GM12878 (cell line): ENCODE measurements at regions not wholly inside any gene's neighbourhood (a gene's known extent, or its start where the extent isn't known, plus 50 kb on each side); places are given as distances from the start of the nearest gene placed in this dataset.

Experiments used
- ATAC-seq: fragments of 200-7000 bp; cut with Tn5 transposase; 3 replicates; pipeline ENCODE4 v1.9.1; 2020; ENCODE audit warnings: mild to moderate bottlenecking, moderate library complexity
- BruUV-seq: library from RNA; stranded (reverse); fragments of 400-500 nt; replicated peaks from 2 replicates; lab custom pipeline; 2021; lab: Mats Ljungman, UMichigan
- CTCF ChIA-PET: fragments of 300-600 bp; sonication (Branson Sonifier 250); formaldehyde crosslinking; extraction: SDS; loops from one replicate; lab custom pipeline; 2021; ENCODE audit warnings: inconsistent platforms; lab: Yijun Ruan, JAX
- POLR2A ChIA-PET: fragments of 350-600 bp; formaldehyde crosslinking; extraction: SDS; loops from one replicate; lab custom pipeline; 2021; ENCODE audit warnings: inconsistent platforms; lab: Charles Lee
- RAD21 ChIA-PET: fragments of 300-600 bp; sonication (Branson Sonifier 250); formaldehyde crosslinking; loops from one replicate; lab custom pipeline; 2023; ENCODE audit warnings: antibody characterized with exemption; ENCODE audit not compliant: unreplicated experiment; lab: Charles Lee
- SMC1A ChIA-PET: fragments of 300-600 bp; sonication (Branson Sonifier 250); formaldehyde crosslinking; loops from one replicate; lab custom pipeline; 2023; ENCODE audit not compliant: unreplicated experiment, uncharacterized antibody; lab: Charles Lee
- DNase-seq: peaks from one replicate; pipeline ENCODE4 v3.0.0-alpha.2; 2011; ENCODE audit warnings: low read depth, low spot score
- FAIRE-seq: peaks from 3 replicates; lab custom pipeline; 2011; peaks lifted over from hg19 to GRCh38; lab: Jason Lieb, UNC
- H2AFZ ChIP-seq: 2 replicates; pipeline ENCODE4 v1.6.0; 2011; ENCODE audit warnings: low read depth, low read length, control low read depth; ENCODE audit not compliant: control insufficient read depth
- H3K27ac ChIP-seq: 2 replicates; pipeline ENCODE4 v1.5.1; 2011; ENCODE audit warnings: control low read depth; ENCODE audit not compliant: control insufficient read depth, insufficient read depth
- H3K27me3 ChIP-seq, 2 experiments: replicated peaks in 1 of 2; 2 replicates each; pipeline versions ENCODE4 v1.6.0 to v1.6.1; 2011; ENCODE audit warnings: low read length in 1 of 2; ENCODE audit not compliant: control insufficient read depth in 2 of 2, insufficient read depth in 2 of 2
- H3K36me3 ChIP-seq, 2 experiments: 2 replicates each; pipeline ENCODE4 v1.5.1; 2011; ENCODE audit warnings: low read length in 1 of 2; ENCODE audit not compliant: control insufficient read depth in 2 of 2, insufficient read depth in 2 of 2
- H3K4me1 ChIP-seq: 2 replicates; pipeline ENCODE4 v1.6.1; 2011; ENCODE audit warnings: mild to moderate bottlenecking, low read length, moderate library complexity, mixed read lengths; ENCODE audit not compliant: control insufficient read depth, insufficient read depth
- H3K4me2 ChIP-seq: 2 replicates; pipeline ENCODE4 v1.6.0; 2011; ENCODE audit warnings: control low read depth; ENCODE audit not compliant: control insufficient read depth, insufficient read depth
- H3K4me3 ChIP-seq: fragments of 200-600 bp; sonication (generic); 2 replicates; pipeline ENCODE4 v1.5.1; 2016
- H3K79me2 ChIP-seq: 2 replicates; pipeline ENCODE4 v1.6.0; 2011; ENCODE audit warnings: low read length; ENCODE audit not compliant: control insufficient read depth, insufficient read depth
- H3K9ac ChIP-seq: 2 replicates; pipeline ENCODE4 v1.8.0; 2011; ENCODE audit warnings: low read length, control low read depth, mixed read lengths; ENCODE audit not compliant: control insufficient read depth, insufficient read depth
- H3K9me3 ChIP-seq: replicated peaks from 3 replicates; pipeline ENCODE4 v1.5.1; 2011; ENCODE audit warnings: mild to moderate bottlenecking, low read length; ENCODE audit not compliant: control insufficient read depth, insufficient read depth
- H4K20me1 ChIP-seq: 2 replicates; pipeline ENCODE4 v1.6.0; 2011; ENCODE audit not compliant: control insufficient read depth, insufficient read depth
- CBX3 ChIP-seq: fragments of 200-600 bp; sonication (generic); IDR thresholded peaks from 2 replicates; pipeline ENCODE4 v1.6.1; 2016; ENCODE audit warnings: low read depth, borderline replicate concordance
- CREM ChIP-seq: IDR thresholded peaks from 2 replicates; pipeline ENCODE4 v1.6.1; 2014; ENCODE audit warnings: antibody characterized with exemption, low read depth
- HCFC1 ChIP-seq: fragments of 150-350 bp; IDR thresholded peaks from 2 replicates; pipeline ENCODE4 v1.6.1; 2014; ENCODE audit warnings: low read length
- MEF2A ChIP-seq: IDR thresholded peaks from 2 replicates; pipeline ENCODE4 v1.6.1; 2011; ENCODE audit warnings: low read depth, mild to moderate bottlenecking, low read length, moderate library complexity; ENCODE audit not compliant: insufficient read depth
- PAX8 ChIP-seq: fragments of 450-650 bp; IDR thresholded peaks from 2 replicates; pipeline ENCODE4 v1.6.1; 2017; ENCODE audit warnings: mild to moderate bottlenecking, moderate library complexity
- RAD51 ChIP-seq: fragments of 450-650 bp; IDR thresholded peaks from 2 replicates; pipeline ENCODE4 v1.6.1; 2016; ENCODE audit warnings: moderate library complexity, mild to moderate bottlenecking, inconsistent platforms
- SMC3 ChIP-seq: IDR thresholded peaks from 2 replicates; pipeline ENCODE4 v1.6.1; 2011; ENCODE audit warnings: low read length, improper control_type of control experiment, borderline replicate concordance
- TAF1 ChIP-seq: IDR thresholded peaks from 2 replicates; pipeline ENCODE4 v1.6.1; 2011; ENCODE audit warnings: mild to moderate bottlenecking, low read depth, low read length, borderline replicate concordance
- TBL1XR1 ChIP-seq: IDR thresholded peaks from 2 replicates; pipeline ENCODE4 v1.6.1; 2012; ENCODE audit warnings: low read depth, low read length, improper control_type of control experiment
- ZNF274 ChIP-seq: IDR thresholded peaks from one replicate; pipeline ENCODE4 v1.8.0; 2011; ENCODE audit not compliant: insufficient read length, insufficient read depth
- WGBS: methylation state at CpG from one replicate; pipeline ENCODE4 v1.1.6; 2016; ENCODE audit warnings: low lambda C conversion rate; ENCODE audit not compliant: insufficient replicate concordance, insufficient coverage; ENCODE audit errors: missing lambda C conversion rate; 5-methylcytosine and 5-hydroxymethylcytosine counted together
- in situ Hi-C: fragments of 300-500 bp; cut with MboI; formaldehyde crosslinking; loops from 9 replicates; pipeline ENCODE4 v1.14.3; 2018; ENCODE audit warnings: mixed read lengths
- intact Hi-C: fragments of 100-400 bp; cut with micrococcal nuclease; formaldehyde crosslinking; loops from one replicate; pipeline ENCODE4 v1.14.2; 2022; ENCODE audit not compliant: unreplicated experiment
- TF ChIP-seq, protein P1 (sequence below): fragments of 150-350 bp; IDR thresholded peaks from 2 replicates; pipeline ENCODE4 v1.6.1; 2014; ENCODE audit warnings: mild to moderate bottlenecking, low read depth, low read length
- TF ChIP-seq, protein P2 (sequence below): IDR thresholded peaks from 2 replicates; pipeline ENCODE4 v1.6.1; 2012; ENCODE audit warnings: low read depth, low read length, improper control_type of control experiment

DNA sequence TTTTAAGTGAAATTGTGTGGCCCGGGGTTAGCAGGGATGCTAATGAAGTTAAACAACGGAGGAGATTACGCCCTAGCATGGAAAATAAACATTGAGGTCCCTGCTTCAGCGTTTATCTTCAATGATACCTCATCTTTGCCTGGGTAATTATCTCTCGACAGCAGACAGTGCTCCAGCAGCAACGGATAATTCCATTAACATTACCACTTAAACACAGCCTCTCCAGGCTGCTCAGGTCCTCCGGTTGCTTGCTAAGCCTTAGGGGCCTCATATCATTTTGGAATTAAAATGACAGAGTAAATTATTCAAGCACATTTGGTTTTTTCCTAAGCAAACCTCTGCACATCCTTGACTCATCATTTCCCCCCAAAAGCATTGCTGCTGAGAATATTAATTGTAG, 281.5 kb upstream of the KLF3 start:
- no peaks in the 10 kb centered on the region for H3K27me3 ChIP-seq
- no peak overlapping the region for H3K4me2 ChIP-seq
- in situ Hi-C loops = no loop called here
- H3K4me1 ChIP-seq = no peaks in the 10 kb centered on the region
- ChIA-PET POLR2A (no interaction called here), CTCF (interaction anchor here (1.2 kb wide), 1 partner anchor 16 kb away, joined by 3 read pairs; no protein-coding TSS in a partner anchor), RAD21 (no interaction called here), SMC1A (interaction anchor here (1.1 kb wide), 1 partner anchor 93 kb away, joined by 4 read pairs; no protein-coding TSS in a partner anchor)
- FAIRE-seq (no peak), DNase-seq (no peak), ATAC-seq (no peak)
- H2AFZ ChIP-seq = no peak overlapping the region
- no peak overlapping the region for H3K27ac ChIP-seq
- H3K36me3 ChIP-seq = no peaks in the 10 kb centered on the region
- H3K9me3 ChIP-seq = no peaks in the 10 kb centered on the region
- no TSS peak for BruUV-seq
- no peaks in the 10 kb centered on the region for H3K79me2 ChIP-seq
- TF ChIP-seq CBX3 = no peak
- no peak for TF ChIP-seq PAX8
- TF ChIP-seq MEF2A = no peak
- no peak for TF ChIP-seq SMC3
- TF ChIP-seq, protein P1, sequence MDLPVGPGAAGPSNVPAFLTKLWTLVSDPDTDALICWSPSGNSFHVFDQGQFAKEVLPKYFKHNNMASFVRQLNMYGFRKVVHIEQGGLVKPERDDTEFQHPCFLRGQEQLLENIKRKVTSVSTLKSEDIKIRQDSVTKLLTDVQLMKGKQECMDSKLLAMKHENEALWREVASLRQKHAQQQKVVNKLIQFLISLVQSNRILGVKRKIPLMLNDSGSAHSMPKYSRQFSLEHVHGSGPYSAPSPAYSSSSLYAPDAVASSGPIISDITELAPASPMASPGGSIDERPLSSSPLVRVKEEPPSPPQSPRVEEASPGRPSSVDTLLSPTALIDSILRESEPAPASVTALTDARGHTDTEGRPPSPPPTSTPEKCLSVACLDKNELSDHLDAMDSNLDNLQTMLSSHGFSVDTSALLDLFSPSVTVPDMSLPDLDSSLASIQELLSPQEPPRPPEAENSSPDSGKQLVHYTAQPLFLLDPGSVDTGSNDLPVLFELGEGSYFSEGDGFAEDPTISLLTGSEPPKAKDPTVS = no peak
- TF ChIP-seq, protein P2, sequence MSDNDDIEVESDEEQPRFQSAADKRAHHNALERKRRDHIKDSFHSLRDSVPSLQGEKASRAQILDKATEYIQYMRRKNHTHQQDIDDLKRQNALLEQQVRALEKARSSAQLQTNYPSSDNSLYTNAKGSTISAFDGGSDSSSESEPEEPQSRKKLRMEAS = no peak
- no peak for TF ChIP-seq CREM
- no peak for TF ChIP-seq RAD51
- TF ChIP-seq ZNF274 = no peak
- no peak for TF ChIP-seq HCFC1
- TF ChIP-seq TAF1 = no peak
- TF ChIP-seq TBL1XR1 = no peak
- no peak overlapping the region for H3K9ac ChIP-seq
- intact Hi-C loops = no loop called here
- H4K20me1 ChIP-seq = no peaks in the 10 kb centered on the region
- 47% methylated on average over 7 of the region's 7 CpGs for WGBS
- no peak overlapping the region for H3K4me3 ChIP-seq
